ENCODE measurements at regions not wholly inside any gene's neighbourhood (a gene's known extent, or its start where the extent isn't known, plus 50 kb on each side); places are given as distances from the start of the nearest gene placed in this dataset.
"Not testable (repeated sequence)": the region's sequence is repeated elsewhere in the genome, so short reads cannot be mapped to it uniquely, and the experiment has no call there.

DNA sequence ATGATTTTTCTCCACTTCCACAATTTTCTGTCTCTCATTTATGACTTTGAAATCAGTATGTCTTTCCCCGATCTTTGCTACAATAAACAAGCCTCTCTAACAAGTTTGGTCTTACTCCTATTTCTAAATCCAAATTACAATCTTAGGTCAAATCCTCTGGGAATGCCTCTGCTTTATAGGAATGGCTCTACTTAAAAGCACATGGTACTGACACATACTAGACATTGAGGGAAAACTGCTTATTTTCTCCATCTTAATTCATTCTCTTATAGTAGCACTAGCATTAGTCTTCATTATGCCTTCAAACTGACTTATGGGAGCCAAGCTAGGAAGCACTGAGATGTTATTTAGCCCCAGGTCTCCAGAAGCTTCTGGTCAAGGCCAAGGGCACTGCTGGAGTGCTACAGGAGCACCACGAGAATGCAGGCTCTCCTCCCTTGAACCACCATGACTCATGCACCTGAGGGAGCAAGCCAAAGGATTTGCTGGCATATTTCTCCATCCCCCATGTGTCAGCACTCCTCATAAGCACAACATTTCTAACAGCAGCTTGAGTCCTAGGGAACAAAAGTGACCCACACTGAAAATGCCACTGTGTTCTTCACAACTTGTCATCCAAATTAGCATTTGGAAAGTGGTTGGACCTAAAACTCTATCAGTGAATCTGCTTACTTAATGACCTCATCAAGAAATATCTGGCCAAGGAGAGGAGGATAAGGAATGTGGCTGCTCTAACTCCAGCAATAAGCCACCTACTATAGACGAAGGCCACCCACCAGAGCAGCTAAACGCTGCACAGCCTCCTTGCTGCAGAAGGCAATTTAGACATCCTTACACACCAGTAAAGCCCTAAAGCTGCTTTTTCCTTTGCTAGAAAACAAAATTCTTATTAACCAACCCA is 156.8 kb upstream of the KCNQ5 start:
- H3K9me3 ChIP-seq (replicated peaks in 1 of 3): no peaks in the 10 kb centered on the region
- no peaks in the 10 kb centered on the region for H3K36me3 ChIP-seq (replicated peaks in 1 of 2)
- 52 to 65% (median 62%) methylated on average over 4 of the region's 4 CpGs for WGBS, 4 donors
- H3K4me3 ChIP-seq: no peak overlapping the region
- TF ChIP-seq, protein P1, sequence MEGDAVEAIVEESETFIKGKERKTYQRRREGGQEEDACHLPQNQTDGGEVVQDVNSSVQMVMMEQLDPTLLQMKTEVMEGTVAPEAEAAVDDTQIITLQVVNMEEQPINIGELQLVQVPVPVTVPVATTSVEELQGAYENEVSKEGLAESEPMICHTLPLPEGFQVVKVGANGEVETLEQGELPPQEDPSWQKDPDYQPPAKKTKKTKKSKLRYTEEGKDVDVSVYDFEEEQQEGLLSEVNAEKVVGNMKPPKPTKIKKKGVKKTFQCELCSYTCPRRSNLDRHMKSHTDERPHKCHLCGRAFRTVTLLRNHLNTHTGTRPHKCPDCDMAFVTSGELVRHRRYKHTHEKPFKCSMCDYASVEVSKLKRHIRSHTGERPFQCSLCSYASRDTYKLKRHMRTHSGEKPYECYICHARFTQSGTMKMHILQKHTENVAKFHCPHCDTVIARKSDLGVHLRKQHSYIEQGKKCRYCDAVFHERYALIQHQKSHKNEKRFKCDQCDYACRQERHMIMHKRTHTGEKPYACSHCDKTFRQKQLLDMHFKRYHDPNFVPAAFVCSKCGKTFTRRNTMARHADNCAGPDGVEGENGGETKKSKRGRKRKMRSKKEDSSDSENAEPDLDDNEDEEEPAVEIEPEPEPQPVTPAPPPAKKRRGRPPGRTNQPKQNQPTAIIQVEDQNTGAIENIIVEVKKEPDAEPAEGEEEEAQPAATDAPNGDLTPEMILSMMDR (IDR thresholded peaks at IDR 0.05): no peak
- TF ChIP-seq POLR2A (IDR thresholded peaks at IDR 0.05): no peak
- intact Hi-C loops (cut with DNase I): no loop called here
- no peak overlapping the region for H3K27ac ChIP-seq
- peak in 3 of 7 donors; percentile 10 to 20 (median 13) for DNase-seq
- H3K27me3 ChIP-seq: no peaks in the 10 kb centered on the region
- H3K4me1 ChIP-seq (replicated peaks in 1 of 2): no peaks in the 10 kb centered on the region

DNA sequence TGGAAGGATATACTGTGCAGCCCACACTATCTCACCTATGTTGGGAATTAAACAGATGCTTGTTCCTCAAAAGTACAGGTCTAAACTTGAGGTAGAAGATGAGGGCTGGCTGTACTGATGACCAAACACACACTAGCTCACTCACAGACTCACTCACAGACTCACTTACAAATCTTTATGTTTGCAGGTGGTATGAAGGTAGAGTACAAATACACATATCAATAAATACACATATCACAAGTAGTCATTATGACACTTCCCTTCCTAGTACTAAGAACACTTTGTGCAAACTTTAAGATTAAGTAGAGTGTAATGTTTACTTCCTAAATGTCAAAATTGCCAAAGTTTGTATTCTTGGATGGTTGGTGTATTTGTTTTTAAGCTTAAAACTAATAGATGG is 155.4 kb upstream of the KCNQ5 start:
- no peaks in the 10 kb centered on the region for H3K4me1 ChIP-seq (replicated peaks in 1 of 2)
- intact Hi-C loops (cut with DNase I): no loop called here
- no peaks in the 10 kb centered on the region for H3K9me3 ChIP-seq (replicated peaks in 1 of 3)
- H3K36me3 ChIP-seq (replicated peaks in 1 of 2): no peaks in the 10 kb centered on the region
- no peak overlapping the region for H3K27ac ChIP-seq
- TF ChIP-seq, protein P1 (IDR thresholded peaks at IDR 0.05): no peak
- TF ChIP-seq POLR2A (IDR thresholded peaks at IDR 0.05): no peak
- DNase-seq: no peak
- H3K27me3 ChIP-seq: no peaks in the 10 kb centered on the region
- H3K4me3 ChIP-seq: no peak overlapping the region

DNA sequence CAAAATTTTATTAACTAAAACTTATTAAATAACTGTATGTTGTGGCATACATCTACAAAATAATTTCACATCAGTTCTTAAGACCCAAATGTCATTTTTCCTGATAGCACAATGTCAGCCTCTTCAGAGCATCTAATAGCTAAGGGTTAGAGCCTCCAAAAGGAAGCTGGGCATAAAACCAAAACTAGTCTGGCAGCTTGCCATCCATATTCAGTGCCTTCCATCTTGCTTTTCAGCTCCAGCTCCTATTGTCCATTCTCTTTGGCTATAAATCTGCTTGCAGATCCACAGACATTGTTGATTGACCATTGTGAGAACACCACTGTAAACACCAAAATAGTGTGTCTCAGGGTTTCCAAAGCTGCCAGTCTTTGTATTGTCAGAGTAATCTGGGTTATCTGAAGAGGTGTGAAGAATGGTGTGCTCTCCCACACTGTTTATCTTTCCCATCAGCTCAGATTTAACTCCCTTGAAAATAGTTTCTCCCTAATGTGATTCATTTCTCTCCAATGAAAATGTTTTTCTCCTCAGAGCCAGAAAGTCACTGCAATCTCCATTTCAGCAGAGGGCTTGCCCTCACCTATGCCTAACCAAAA is 154.8 kb upstream of the KCNQ5 start:
- H3K27me3 ChIP-seq: no peaks in the 10 kb centered on the region
- H3K4me1 ChIP-seq (replicated peaks in 1 of 2): no peaks in the 10 kb centered on the region
- TF ChIP-seq POLR2A (IDR thresholded peaks at IDR 0.05): no peak
- H3K9me3 ChIP-seq (replicated peaks in 1 of 3): no peaks in the 10 kb centered on the region
- H3K4me3 ChIP-seq: no peak overlapping the region
- no peak overlapping the region for H3K27ac ChIP-seq
- H3K36me3 ChIP-seq (replicated peaks in 1 of 2): no peaks in the 10 kb centered on the region
- intact Hi-C loops (cut with DNase I): no loop called here
- no peak for DNase-seq

DNA sequence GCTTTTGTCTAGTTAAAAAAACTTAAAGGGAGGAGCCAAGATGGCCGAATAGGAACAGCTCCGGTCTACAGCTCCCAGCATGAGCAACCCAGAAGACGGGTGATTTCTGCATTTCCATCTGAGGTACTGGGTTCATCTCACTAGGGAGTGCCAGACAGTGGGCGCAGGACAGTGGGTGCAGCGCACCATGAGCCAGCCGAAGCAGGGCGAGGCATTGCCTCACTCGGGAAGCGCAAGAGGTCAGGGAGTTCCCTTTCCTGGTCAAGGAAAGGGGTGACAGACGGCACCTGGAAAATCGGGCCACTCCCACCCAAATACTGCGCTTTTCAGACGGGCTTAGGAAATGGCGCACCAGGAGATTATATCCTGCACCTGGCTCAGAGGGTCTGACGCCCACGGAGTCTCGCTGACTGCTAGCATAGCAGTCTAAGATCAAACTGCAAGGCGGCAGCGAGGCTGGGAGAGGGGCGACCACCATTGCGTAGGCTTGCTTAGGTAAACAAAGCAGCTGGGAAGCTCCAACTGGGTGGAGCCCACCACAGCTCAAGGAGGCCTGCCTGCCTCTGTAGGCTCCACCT is 152.4 kb upstream of the KCNQ5 start:
- intact Hi-C loops (cut with DNase I); H3K4me1 ChIP-seq (replicated peaks in 1 of 2); H3K27me3 ChIP-seq; H3K9me3 ChIP-seq (replicated peaks in 1 of 3); H3K36me3 ChIP-seq (replicated peaks in 1 of 2); H3K27ac ChIP-seq; H3K4me3 ChIP-seq; DNase-seq: not testable (repeated sequence)
- 85 to 91% (median 87%) methylated on average over 18 to 21 of the region's 21 CpGs for WGBS, 4 donors

DNA sequence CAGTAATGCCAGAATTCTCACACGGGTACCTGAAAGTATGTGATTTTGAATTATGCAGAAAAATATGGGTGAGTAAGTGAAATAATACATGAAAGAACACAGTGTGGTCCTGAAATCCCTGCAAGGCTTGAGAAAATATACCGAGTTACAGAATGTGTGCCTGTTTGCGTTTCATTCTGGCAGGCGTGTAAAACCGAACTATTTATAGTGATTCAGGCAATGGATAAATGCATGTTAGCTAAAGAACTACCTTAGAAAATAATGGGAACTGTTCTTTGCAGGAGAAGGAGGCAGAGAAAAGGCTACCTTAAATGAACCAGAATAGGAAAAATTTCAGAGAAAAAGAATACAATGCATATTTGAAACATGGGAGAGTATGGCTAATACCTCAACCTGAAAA is 145.8 kb upstream of the KCNQ5 start:
- DNase-seq: no peak
- intact Hi-C loops (cut with DNase I): no loop called here
- Histone ChIP-seq H3K9me3 (replicated peaks in 1 of 3) (no peaks in the 10 kb centered on the region), H3K36me3 (replicated peaks in 1 of 2) (no peaks in the 10 kb centered on the region), H3K27me3 (no peaks in the 10 kb centered on the region), H3K4me3 (no peak overlapping the region), H3K4me1 (replicated peaks in 1 of 2) (no peaks in the 10 kb centered on the region), H3K27ac (no peak overlapping the region)
- 70 to 79% (median 74%) methylated on average over 5 of the region's 5 CpGs for WGBS, 4 donors
- TF ChIP-seq, protein P1 (IDR thresholded peaks at IDR 0.05): no peak
- TF ChIP-seq POLR2A (IDR thresholded peaks at IDR 0.05): no peak
